H9 (cell line): ENCODE measurements at regions not wholly inside any gene's neighbourhood (a gene's known extent, or its start where the extent isn't known, plus 50 kb on each side); places are given as distances from the start of the nearest gene placed in this dataset.

Source experiments
- DNase-seq: peaks from one replicate; pipeline ENCODE4 v3.0.0-alpha.2; 2017
- H2AFZ ChIP-seq: one replicate; pipeline ENCODE4 v1.6.1; 2013; ENCODE audit warnings: mild to moderate bottlenecking, low read length, control low read depth, moderate library complexity
- H2AK5ac ChIP-seq: 2 replicates; pipeline ENCODE4 v1.6.1; 2013; ENCODE audit warnings: low read length, control low read depth, mixed read lengths; ENCODE audit not compliant: insufficient read length
- H2BK120ac ChIP-seq: one replicate; pipeline ENCODE4 v1.6.1; 2013; ENCODE audit warnings: low read depth, mild to moderate bottlenecking, low read length, control low read depth, inconsistent platforms; ENCODE audit not compliant: poor library complexity, severe bottlenecking
- H2BK12ac ChIP-seq: 2 replicates; pipeline ENCODE4 v1.6.1; 2013; ENCODE audit warnings: low read length, control low read depth, mixed read lengths, low read depth; ENCODE audit not compliant: insufficient read length
- H2BK15ac ChIP-seq: 2 replicates; pipeline ENCODE4 v1.6.1; 2013; ENCODE audit warnings: low read depth, low read length, control low read depth
- H2BK20ac ChIP-seq: one replicate; pipeline ENCODE4 v1.6.1; 2013; ENCODE audit warnings: low read depth, mild to moderate bottlenecking, low read length, control low read depth, inconsistent platforms; ENCODE audit not compliant: poor library complexity, severe bottlenecking
- H2BK5ac ChIP-seq: 2 replicates; pipeline ENCODE4 v1.6.1; 2013; ENCODE audit warnings: low read length, control low read depth, mixed read lengths; ENCODE audit not compliant: insufficient read length
- H3K14ac ChIP-seq: 2 replicates; pipeline ENCODE4 v1.6.1; 2013; ENCODE audit warnings: low read length, control low read depth; ENCODE audit not compliant: insufficient read depth
- H3K18ac ChIP-seq: 2 replicates; pipeline ENCODE4 v1.6.1; 2013; ENCODE audit warnings: low read depth, mild to moderate bottlenecking, mixed read lengths, low read length, control low read depth; ENCODE audit not compliant: insufficient read length
- H3K23ac ChIP-seq: 2 replicates; pipeline ENCODE4 v1.6.1; 2013; ENCODE audit warnings: low read length, control low read depth, mixed read lengths, low read depth; ENCODE audit not compliant: insufficient read length
- H3K23me2 ChIP-seq: 2 replicates; pipeline ENCODE4 v1.6.1; 2013; ENCODE audit warnings: low read depth, mild to moderate bottlenecking, mixed read lengths, low read length, control low read depth; ENCODE audit not compliant: insufficient read length, poor library complexity, severe bottlenecking
- H3K27ac ChIP-seq: 2 replicates; pipeline ENCODE4 v1.5.1; 2013; ENCODE audit warnings: low read length, control low read depth, mixed read lengths, low read depth; ENCODE audit not compliant: insufficient read length
- H3K27me3 ChIP-seq: 2 replicates; pipeline ENCODE4 v1.6.1; 2013; ENCODE audit warnings: low read length, control low read depth, inconsistent platforms; ENCODE audit not compliant: insufficient read depth
- H3K4ac ChIP-seq: 2 replicates; pipeline ENCODE4 v1.6.1; 2013; ENCODE audit warnings: low read depth, mild to moderate bottlenecking, control low read depth, inconsistent platforms, low read length, moderate library complexity
- H3K4me1 ChIP-seq: 2 replicates; pipeline ENCODE4 v1.6.1; 2013; ENCODE audit warnings: low read length, control low read depth, inconsistent platforms; ENCODE audit not compliant: insufficient read depth
- H3K4me2 ChIP-seq: 2 replicates; pipeline ENCODE4 v1.6.1; 2013; ENCODE audit warnings: low read length, control low read depth, mixed read lengths; ENCODE audit not compliant: insufficient read length, insufficient read depth
- H3K56ac ChIP-seq: 2 replicates; pipeline ENCODE4 v1.6.1; 2013; ENCODE audit warnings: low read depth, mild to moderate bottlenecking, mixed read lengths, low read length, control low read depth; ENCODE audit not compliant: insufficient read length
- H3K79me1 ChIP-seq: 2 replicates; pipeline ENCODE4 v1.6.1; 2013; ENCODE audit warnings: low read depth, mild to moderate bottlenecking, moderate library complexity, low read length, control low read depth, inconsistent platforms; ENCODE audit not compliant: insufficient read depth, poor library complexity, severe bottlenecking
- H3K79me2 ChIP-seq: 2 replicates; pipeline ENCODE4 v1.6.1; 2013; ENCODE audit warnings: low read length, control low read depth, inconsistent platforms; ENCODE audit not compliant: insufficient read depth
- H3K9ac ChIP-seq: 2 replicates; pipeline ENCODE4 v1.6.1; 2013; ENCODE audit warnings: low read length, control low read depth, mixed read lengths; ENCODE audit not compliant: insufficient read length; ENCODE audit errors: extremely low read depth
- H3K9me3 ChIP-seq: one replicate; pipeline ENCODE4 v1.6.1; 2013; ENCODE audit warnings: low read depth, low read length, inconsistent platforms; ENCODE audit not compliant: control insufficient read depth
- H3T11ph ChIP-seq: one replicate; pipeline ENCODE4 v1.6.1; 2013; ENCODE audit warnings: mild to moderate bottlenecking, low read length, control low read depth, inconsistent platforms
- H4K20me1 ChIP-seq: one replicate; pipeline ENCODE4 v1.6.1; 2013; ENCODE audit not compliant: control insufficient read depth, insufficient read length, insufficient read depth
- H4K5ac ChIP-seq: 2 replicates; pipeline ENCODE4 v1.6.1; 2013; ENCODE audit warnings: low read depth, mild to moderate bottlenecking, mixed read lengths, low read length, control low read depth; ENCODE audit not compliant: insufficient read length
- H4K8ac ChIP-seq: replicated peaks from 2 replicates; pipeline ENCODE4 v1.6.1; 2013; ENCODE audit warnings: low read length, control low read depth, mixed read lengths, low read depth; ENCODE audit not compliant: insufficient read length
- H4K91ac ChIP-seq: 2 replicates; pipeline ENCODE4 v1.6.1; 2013; ENCODE audit warnings: low read depth, mild to moderate bottlenecking, moderate library complexity, mixed read lengths, low read length, control low read depth; ENCODE audit not compliant: insufficient read length
- H3K27ac Mint-ChIP-seq, 3 experiments: 2 replicates in 2 of 3; 3 replicates in 1 of 3; pipeline ENCODE4 v1.8.0; 2020 to 2021; ENCODE audit warnings: mixed read lengths in 3 of 3, mild to moderate bottlenecking in 1 of 3, moderate library complexity in 1 of 3
- H3K27me3 Mint-ChIP-seq: 2 replicates; pipeline ENCODE4 v1.8.0; 2021; ENCODE audit warnings: low read depth, mild to moderate bottlenecking, moderate library complexity, mixed read lengths
- H3K36me3 Mint-ChIP-seq, 3 experiments: 2 replicates in 2 of 3; 3 replicates in 1 of 3; pipeline ENCODE4 v1.8.0; 2020 to 2021; ENCODE audit warnings: low read depth in 3 of 3, mixed read lengths in 3 of 3; ENCODE audit not compliant: insufficient read depth in 1 of 3
- H3K4me1 Mint-ChIP-seq, 2 experiments: 2 replicates each; pipeline ENCODE4 v1.8.0; 2020; ENCODE audit warnings: mixed read lengths in 2 of 2
- H3K4me3 Mint-ChIP-seq, 2 experiments: 2 replicates in 1 of 2; 3 replicates in 1 of 2; pipeline ENCODE4 v1.8.0; 2020 to 2021; ENCODE audit warnings: mild to moderate bottlenecking in 2 of 2, mixed read lengths in 2 of 2, moderate library complexity in 1 of 2
- H3K9me3 Mint-ChIP-seq, 2 experiments: 2 replicates in 1 of 2; 3 replicates in 1 of 2; pipeline ENCODE4 v1.8.0; 2020; ENCODE audit warnings: mild to moderate bottlenecking in 2 of 2, mixed read lengths in 2 of 2, moderate library complexity in 1 of 2
- CTCF ChIP-seq: fragments of 200-600 bp; sonication (generic); conservative IDR thresholded peaks from 3 replicates; pipeline ENCODE4 v1.8.0; 2021; ENCODE audit warnings: antibody characterized with exemption, mild to moderate bottlenecking
- WGBS: extraction: QIAGEN DNeasy Blood & Tissue Kit; methylation state at CpG from one replicate; pipeline ENCODE4 v1.1.7; 2013; ENCODE audit warnings: missing lambda C conversion rate, low lambda C conversion rate, mixed read lengths; ENCODE audit not compliant: insufficient read length; ENCODE audit errors: extremely low coverage; 5-methylcytosine and 5-hydroxymethylcytosine counted together

- no peak overlapping the region for H2BK12ac ChIP-seq
- no peak overlapping the region for H2BK15ac ChIP-seq
- Mint-ChIP-seq H3K4me1 (peaks cover under 1 to 2% of the 10 kb centered on the region in 2 experiments; a peak in 3 of 4 replicates), H3K27ac (no peak overlapping the region), H3K36me3 (no peaks in the 10 kb centered on the region), H3K4me3 (no peak overlapping the region), H3K9me3 (no peaks in the 10 kb centered on the region; a peak in 1 of 5 replicates), H3K27me3 (peaks cover 4% of the 10 kb centered on the region)
- no peak overlapping the region for H3K4ac ChIP-seq
- H2BK120ac ChIP-seq: no peak overlapping the region
- no peak for DNase-seq
- no peaks in the 10 kb centered on the region for H3K27me3 ChIP-seq
- no peak for TF ChIP-seq CTCF
- no peaks in the 10 kb centered on the region for H3K23me2 ChIP-seq
- no peak overlapping the region for H4K5ac ChIP-seq
- H3K4me2 ChIP-seq: no peak overlapping the region
- no peak overlapping the region for H3K9ac ChIP-seq
- H3K9me3 ChIP-seq: no peaks in the 10 kb centered on the region
- no peak overlapping the region for H3K56ac ChIP-seq
- H3K27ac ChIP-seq: no peak overlapping the region
- no peak overlapping the region for H3K18ac ChIP-seq
- no peak overlapping the region for H3K14ac ChIP-seq
- H4K91ac ChIP-seq: no peak overlapping the region
- no peak overlapping the region for H2BK5ac ChIP-seq
- H3T11ph ChIP-seq: no peak overlapping the region
- WGBS: no CpG with 5 or more reads among the region's 2 CpGs
- no peak overlapping the region for H2AFZ ChIP-seq
- no peak overlapping the region for H4K8ac ChIP-seq
- no peak overlapping the region for H2BK20ac ChIP-seq
- H3K4me1 ChIP-seq: no peaks in the 10 kb centered on the region
- H2AK5ac ChIP-seq: no peak overlapping the region
- H3K79me1 ChIP-seq: no peaks in the 10 kb centered on the region
- H3K79me2 ChIP-seq: no peaks in the 10 kb centered on the region
- no peaks in the 10 kb centered on the region for H4K20me1 ChIP-seq
- H3K23ac ChIP-seq: no peak overlapping the region
These were observed 139.7 kb upstream of the TMEM72 start for GRCh38 chr10:44771233-44771995.
